ENCODE measurements at regions not wholly inside any gene's neighbourhood (a gene's known extent, or its start where the extent isn't known, plus 50 kb on each side); places are given as distances from the start of the nearest gene placed in this dataset.

DNA sequence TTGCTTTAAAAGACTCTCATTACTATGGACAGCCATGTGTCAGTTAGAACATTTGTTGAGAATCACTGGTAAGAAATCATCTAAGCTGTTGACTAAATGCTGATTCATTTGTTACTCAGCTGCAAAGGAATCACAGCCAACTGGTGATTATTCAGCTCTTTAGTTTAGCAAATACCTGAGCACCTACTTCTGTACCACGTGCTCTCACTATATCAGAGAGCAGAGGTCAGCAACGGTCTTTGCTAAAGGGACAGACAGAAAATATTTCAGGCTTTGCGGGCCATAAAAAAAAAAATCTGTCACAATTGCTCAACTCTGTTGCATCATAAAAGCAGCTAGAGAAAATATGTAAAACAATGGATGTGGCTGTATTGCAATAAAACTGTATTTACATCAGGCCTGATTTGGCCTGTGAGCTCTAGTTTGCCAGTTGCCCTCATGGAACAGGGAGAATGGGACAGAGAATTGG is 377.6 kb downstream of the DNAH5 start:
- DNase-seq: no peak

DNA sequence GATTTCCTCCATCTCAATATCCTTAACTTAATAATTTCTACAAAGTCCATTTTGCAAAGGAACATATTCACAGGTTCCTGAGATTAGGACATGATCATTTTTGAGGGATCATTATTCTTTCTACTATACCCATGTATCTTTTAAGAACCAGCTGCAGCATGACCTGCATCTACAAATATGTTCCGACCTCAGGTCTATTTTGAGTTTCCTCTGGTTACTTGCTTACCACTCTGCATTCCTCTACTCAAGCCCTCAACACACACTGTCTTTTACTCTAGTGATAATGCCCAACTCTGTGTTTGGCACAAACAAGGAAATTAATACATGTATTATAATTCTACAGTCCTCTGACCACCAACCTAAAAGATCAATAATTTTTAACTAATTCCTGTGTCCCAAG is 386.1 kb downstream of the DNAH5 start:
- DNase-seq: no peak

DNA sequence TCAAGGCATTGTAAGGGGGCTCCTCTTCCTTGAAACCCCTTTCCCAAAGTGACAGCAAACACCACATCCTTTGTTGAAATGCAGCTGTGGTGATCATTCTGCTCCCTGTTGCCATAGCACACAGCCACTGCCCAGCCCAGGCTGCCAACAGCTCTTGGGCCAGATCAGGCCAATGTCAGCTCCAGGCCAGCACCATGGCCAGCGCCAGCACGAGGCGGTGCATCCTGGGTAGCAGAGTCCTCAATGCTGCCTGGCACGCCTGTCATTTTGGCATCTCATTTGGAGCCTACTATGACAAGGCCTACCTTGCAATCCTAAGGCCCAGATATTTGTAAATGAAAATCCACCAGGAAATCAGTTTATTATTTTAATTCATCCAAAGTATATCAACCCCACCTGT is 390.6 kb downstream of the DNAH5 start:
- DNase-seq: no peak

DNA sequence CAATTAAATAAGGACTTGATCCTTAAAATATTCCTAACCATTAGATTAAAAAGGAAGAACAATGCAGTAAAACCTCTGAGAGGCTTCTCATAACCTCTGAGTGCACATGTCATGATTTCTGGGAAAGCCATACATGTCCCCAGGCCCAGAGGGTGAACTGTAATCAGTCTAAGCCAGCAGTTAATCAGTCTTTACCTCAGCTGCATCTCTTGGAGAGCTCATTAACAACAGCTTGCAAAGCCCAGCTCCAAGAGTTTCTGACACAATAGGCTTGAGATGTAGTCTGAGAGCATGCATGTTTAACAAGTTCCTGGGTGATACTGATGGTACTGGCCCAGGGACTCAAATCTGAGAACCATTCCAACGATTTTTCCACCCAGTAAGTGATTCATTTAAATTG is 392.1 kb downstream of the DNAH5 start:
- DNase-seq: no peak

DNA sequence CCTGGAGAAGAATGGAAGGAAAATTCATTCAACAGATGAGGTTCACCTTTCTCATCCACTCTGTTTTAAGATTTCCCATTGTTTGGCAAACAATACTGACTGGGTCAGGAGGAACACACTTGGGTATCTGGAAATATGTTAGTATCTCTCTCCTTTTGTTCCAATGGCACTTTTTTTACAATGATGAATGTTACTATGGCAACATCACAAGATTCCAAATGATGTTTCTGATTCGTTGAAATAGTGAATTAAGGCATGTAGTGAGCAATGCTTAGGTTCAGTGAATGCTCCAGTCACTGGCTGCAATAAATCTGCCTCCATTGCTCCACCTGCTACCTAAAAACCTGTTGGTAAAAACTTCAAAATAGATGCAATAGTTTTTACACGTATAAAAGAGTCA is 392.8 kb downstream of the DNAH5 start:
- DNase-seq: no peak

DNA sequence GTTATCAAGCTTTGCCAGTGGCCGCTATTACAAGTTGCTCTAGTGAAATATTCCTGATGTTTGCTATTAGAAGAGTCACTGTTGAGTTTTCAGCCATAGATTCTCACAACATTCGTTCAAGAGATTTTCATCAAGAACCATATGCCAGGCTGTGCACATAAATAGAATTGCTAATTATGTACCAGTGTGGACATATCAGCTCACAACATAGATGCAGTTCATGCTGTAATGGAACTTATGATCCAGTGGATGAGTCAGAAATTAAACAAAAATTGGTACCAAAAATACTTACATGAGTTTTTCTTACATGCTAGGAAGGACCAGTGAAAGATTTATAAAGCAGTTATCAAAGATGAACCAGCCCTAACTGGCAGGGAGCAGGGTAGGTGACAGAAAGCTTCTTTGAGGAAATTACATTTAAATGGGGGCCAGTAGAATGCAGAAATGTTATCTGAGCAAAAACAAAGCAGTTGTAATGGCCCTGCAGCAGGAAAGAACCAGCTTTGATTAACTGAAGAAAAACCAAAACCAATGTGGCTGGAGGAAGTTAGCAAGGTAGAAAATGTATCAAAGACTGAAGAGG is 404.2 kb downstream of the DNAH5 start:
- DNase-seq: no peak

DNA sequence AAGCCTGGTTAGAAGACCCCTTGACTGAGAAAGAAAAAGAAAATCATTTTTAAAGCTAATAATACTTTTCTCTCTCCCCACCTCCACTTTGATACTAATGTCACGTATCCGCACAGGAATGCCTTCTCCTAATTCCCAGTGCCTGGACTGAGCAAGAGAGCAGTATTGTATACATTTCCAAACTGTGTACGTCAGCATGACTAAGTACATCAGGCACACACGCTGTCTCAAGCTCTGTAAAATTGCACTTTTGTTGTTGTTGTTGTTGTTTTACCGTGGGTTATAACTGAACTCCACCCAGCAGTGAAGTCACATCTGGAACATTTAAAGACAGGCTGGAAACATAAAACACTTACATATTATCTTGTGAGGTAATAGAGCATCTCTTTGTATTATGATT is 407.6 kb downstream of the DNAH5 start:
- no peak for DNase-seq

DNA sequence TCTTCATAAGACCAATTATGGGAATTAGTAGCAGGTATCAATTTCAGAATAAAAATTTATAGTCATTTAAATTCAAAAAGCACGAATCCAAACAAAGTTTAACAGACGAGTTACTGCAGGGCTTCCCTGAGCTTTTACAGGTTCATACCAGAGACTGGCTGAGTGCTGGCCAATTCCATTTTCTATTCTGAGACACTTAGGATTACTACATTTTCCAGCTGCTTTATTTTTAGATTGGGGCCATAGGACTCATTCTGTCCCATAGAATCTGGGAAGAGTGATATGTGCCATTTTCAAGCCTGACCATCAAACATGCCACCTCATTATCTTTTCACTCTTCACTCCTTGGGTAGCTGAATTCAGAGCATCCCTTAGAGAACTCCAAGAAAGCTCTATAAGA is 410.7 kb downstream of the DNAH5 start:
- no peak for DNase-seq

DNA sequence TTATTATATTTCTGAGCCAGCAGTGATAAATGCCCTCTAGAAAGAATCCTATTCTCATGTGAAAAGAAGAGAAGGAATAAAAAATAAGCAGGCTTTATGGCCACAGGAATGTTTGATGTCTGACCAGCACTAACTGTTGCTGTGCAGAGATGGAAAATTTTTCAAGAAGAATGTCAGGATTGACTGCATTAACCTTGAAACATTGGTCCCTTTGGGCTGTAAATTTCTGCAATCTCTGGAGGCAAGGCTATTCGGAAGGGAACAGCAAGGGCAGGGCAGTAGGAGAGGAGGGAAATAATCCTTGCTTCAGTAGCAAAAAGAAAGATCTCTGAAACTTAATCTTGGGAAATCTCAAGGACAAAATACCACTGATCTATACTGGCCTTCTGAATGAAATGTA is 415.2 kb downstream of the DNAH5 start:
- no peak for DNase-seq

DNA sequence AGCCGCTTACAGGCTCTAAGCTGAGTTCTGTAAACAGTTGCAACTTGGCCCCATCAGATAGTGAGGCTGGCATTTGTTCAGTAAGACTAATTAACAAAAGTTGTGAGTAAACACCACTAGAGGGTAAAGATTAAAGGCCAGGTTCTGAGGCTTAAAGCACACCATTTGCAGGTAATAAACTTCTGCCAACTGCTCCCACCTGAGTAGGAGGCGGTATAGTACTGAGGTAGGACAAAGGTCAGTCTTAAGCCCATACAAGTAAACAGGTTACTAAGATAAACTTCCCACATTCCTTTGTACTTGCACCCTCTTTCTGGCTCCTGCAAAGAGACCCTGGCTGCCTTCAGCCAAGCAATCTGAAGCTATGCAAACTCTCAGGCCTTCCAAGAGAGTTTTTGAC is 419.6 kb downstream of the DNAH5 start:
- DNase-seq: no peak

DNA sequence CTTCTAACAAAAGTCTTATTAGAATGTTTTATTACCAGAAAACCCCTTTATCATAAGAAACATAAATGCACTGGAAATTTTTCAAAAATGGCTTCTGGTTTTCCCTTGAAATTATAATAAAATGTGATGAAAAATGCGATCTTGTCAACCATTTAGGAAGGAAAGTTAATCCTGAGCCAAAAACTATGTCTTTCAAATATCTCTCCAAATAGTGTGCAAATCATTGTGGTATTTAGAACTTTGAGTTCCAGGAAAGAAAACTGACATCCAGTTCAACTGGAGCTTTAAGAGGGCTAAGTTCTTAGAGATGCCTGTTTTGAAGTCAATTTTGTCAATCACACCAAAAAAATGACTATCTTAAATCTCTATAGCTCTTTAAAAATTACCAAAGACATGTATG is 425.4 kb downstream of the DNAH5 start:
- no peak for DNase-seq

DNA sequence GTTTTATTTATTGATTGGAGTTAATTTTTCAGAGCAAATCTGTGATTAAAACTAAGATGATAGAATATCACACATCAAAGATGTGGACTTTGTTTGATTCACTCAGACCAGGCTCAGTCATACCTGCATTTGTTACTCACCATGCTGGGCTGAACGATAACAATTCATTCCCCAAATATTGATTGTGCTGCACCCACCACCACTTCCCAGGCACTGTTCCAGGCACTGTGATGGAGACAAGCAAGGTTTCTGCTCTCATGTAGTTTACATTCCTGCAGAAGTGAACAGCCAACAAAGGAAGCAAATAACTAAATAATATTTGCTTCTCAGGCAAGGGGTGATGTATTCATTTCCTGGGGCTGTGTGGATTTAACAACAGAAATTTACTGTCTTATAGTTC is 428.3 kb downstream of the DNAH5 start:
- no peak for DNase-seq

DNA sequence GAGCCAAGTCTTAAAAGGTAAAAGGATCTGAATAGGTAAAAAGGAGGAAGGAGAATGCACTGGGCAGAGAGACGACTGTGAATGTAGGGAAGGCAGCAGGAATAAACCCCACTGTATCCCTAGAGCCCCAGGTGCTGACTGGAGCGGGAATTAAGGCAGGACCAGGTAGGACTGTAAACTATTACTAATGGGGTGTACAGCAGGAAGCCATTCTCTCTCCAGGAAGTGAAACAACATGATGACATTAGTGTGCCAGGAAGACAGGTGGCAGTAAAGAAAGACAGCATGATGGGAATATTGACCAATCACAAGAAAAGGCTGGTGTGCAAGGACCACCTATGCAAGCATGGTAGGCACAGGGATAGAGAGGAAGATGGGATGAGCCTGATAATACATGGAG is 433.0 kb downstream of the DNAH5 start:
- DNase-seq: no peak

DNA sequence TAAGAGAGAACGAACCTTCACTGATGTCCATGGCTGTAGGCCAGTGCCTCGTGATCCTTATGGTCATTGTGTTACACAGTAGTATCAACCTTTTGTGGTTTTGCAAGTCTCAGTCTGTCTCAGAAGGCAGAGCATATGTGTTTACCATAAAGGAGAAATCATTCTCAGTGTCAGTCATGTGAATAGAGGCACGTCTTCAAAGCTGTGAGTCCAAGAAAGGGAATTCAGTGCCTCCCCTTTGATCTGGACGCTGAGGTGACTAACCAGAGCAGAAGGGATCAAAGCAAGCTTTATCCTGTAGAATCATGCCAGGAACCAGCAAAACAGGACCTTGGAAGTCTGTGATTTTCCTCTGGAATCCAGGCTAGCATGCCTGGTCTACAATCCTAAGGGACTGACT is 433.9 kb downstream of the DNAH5 start:
- DNase-seq: no peak

DNA sequence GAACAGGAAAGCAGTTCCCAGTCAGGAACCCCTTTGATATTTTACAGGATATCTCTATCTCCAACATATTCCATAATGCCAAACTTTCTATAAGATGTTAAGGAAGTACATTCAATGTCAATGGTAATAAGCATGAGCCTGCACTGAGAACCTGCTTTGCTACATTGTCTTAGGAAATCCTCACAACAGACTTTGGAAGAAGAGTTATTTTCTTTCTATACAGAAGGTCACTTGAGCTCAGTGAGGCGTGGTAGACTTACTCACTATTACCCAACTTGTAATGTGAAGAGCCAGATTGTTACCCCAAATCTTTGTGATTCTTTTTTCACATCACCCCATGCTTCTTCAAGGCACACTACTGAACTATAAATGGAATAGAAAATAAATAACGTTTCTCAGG is 435.9 kb downstream of the DNAH5 start:
- no peak for DNase-seq

DNA sequence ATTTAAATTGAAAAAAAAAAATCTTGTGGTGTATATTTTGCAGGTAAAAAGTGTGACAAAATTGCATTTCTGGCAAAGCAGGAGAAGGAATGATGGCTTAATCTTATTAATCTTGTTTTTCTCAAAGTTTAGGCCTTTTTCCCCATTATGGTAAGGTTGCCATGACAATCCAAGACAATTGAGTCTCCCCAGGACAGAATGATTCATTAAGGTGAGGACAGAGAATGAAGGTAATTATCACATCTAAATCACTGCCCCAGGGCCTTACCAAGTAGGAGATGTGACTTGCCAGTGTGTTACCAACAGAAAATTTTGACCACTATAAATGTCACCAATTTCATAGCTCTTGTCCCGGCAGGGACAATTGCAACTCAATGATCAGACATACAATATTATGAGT is 439.2 kb downstream of the DNAH5 start:
- DNase-seq: no peak

DNA sequence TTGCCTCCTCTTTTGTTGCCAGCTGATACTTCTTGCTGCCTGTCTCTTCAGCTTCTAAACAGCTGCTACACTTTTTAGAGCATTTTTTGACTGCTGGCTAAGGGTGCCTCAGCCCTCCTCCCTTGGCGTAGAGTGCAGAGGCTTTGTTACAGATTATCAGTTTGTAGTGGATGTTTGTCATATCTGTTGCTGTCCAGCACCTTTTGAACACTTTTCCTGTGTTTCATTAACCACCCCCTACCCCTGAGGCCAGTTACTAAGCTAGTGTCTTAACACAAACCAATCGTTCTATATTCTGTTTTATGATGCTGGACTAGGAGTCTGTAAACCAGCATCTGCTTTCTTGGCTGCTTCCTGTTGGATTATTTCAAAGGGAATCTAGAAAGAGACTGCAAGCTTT is 441.5 kb downstream of the DNAH5 start:
- no peak for DNase-seq

DNA sequence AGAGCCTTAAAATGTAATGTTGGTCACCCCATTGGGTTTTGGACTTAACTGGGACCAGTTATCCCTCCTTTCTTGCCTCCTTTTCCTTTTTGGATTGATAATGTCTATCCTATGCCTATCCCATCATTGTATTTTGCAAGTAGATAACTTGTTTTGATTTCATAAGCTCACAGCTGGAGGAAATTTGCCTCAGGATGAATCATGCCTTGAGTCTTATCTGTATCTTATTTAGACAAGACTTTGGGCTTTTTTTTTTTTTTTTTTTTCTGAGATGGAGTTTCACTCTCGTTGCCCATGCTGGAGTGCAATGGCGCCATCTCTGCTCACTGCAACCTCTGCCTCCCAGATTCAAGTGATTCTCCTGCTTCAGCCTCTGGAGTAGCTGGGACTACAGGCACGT is 443.3 kb downstream of the DNAH5 start:
- no peak for DNase-seq

DNA sequence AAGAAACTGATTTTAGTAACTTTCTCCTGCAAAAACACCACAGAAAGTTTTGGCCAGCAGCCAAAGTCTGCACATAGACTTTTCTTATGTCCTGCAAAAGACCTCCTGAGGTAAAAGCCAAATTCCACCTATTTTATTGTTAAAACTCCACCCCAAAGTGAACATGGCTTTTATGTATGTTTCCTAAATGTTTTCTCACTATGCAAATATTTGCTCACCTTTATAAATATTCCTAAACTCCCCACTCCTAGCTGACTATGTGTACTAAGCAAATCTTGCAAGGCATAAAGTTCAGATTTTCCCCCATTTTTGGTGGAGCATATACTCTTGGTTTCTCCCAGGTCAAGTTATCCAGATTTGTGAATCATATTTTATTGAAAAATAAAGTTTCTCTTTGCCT is 446.2 kb downstream of the DNAH5 start:
- DNase-seq: no peak

DNA sequence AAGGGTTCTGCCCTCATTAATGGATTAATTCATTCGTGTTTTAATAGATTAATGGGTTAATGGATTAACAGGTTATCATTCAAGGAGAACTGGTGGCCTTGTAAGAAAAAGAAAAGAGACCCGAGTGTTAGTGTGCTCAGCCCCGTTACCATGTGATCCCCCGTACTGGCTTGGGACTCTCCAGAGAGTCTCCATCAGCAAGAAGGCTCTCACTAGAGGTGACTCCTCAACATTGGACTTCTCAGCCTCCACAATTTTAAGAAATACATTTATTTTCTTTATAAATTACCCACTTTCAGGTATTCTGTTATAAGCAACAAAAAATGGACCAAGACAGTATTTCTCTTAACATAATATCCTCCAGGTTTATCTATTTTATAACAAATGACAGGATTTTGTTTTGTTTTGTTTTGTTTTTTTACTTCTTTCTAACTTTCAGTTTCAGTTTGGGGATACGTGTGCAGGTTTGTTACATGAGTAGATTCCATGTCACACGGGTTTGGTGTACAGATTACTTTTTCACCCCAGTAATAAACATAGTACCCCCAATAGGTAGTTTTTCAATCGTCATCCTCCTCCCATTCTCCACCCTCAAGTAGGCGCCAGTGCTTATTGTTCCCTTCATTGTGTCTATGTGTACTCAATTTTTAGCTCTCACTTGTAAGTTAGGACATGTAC is 456.1 kb downstream of the DNAH5 start:
- no peak for DNase-seq

DNA sequence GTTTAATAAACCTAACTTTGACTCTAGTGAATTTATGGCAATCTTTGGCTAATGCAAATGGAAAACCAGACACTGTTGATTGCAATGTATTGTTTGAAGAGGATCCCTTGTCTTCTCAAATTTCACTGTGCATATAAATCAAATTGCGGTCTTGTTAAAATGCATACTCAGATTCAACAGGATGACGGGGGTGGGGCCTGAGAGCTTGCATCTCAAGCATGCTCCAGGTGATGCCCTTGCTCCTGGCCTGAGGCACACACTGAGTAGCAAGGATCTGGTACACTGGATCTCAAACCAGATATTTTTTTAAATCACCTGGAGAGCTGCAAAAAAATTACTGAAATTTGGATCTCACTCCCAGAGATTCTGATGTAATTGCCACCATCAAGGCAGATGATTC is 463.7 kb downstream of the DNAH5 start:
- no peak for DNase-seq

DNA sequence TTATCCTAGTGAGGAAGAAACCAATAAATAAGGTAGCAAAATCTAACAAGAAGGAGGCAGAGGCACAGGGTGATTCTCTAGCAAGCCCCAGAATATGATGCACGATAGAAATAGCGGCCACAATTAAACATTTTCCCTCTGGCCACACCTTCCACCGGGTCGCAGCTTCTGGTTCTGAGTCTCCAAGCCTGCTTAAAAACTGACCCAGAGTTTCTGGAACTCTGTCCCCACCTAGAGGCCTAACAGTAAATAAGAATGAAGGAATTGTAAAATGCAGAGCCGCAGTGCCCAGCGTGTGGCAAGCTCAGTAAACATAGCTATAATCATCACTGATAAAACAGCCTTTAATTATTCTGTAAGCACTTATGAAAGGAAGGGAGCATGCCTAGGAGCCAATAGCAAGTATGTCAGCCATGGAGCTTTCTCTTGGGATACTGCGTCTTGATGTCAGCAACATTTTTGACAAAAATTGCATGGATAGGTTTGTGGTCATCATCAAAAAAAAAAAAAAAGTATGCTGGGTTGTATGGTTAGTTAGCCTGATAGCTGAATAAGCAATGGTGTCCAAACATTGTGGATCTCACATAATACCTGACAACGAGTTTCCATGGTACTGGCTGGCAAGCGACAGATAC is 465.5 kb downstream of the DNAH5 start:
- no peak for DNase-seq

DNA sequence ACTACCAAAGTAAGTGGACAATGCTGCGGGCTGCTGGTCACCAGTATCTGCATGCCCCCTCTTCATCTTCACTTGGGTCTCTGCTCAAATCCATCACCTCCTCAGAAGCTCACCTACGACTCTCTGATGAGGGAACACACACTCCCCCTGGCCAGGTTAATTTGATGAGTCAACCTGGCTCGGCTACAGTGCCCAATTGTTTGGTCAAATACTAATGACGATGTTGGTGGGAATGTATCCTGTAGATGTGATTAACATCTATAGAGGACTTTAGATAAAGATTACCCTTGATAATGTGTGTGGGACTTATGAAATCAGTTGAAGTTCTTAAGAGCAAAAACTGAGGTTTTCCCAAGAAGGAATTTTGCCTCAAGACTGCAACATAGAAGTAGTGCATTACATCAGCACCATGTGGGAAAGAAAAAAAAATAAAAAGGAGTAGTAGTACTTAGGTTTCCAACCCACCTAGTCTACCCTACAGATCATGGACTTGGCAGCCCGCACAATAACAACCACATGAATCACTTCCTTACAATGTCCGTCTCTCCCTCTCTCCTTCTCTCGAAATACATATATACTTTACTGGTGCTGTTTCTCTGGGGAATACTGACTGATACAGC is 467.3 kb downstream of the DNAH5 start:
- DNase-seq: no peak

DNA sequence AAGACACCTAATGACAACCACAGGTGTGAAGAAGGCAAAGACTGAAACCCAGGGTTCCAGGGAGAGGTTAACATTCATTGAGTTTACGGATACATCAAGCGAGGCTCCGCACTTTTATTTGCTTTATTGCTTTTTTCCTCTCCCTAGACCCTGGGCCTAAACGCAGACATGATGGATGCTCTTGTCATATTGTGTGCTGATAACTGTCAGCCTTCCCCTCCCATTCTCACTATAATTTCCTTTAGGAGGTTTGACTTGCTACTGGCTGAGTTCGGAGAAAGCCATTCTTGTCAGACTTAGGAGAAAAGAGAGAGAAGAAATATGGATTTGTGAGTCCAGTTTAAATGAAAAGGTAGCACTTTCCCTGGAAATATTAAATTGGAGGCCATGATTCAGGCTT is 471.6 kb downstream of the DNAH5 start:
- DNase-seq: no peak
